HUES48 (cell line): ENCODE measurements at regions not wholly inside any gene's neighbourhood (a gene's known extent, or its start where the extent isn't known, plus 50 kb on each side); places are given as distances from the start of the nearest gene placed in this dataset.

Experiments
- H3K27ac ChIP-seq: one replicate; pipeline ENCODE4 v1.7.0; 2013; ENCODE audit warnings: low read depth, low read length, inconsistent platforms
- H3K27me3 ChIP-seq: 2 replicates; pipeline ENCODE4 v1.6.1; 2013; ENCODE audit warnings: mild to moderate bottlenecking, low read length; ENCODE audit not compliant: control insufficient read depth, insufficient read depth
- H3K36me3 ChIP-seq: 2 replicates; pipeline ENCODE4 v1.6.1; 2013; ENCODE audit warnings: low read length; ENCODE audit not compliant: control insufficient read depth, insufficient read depth
- H3K4me1 ChIP-seq: 2 replicates; pipeline ENCODE4 v1.6.1; 2013; ENCODE audit warnings: mild to moderate bottlenecking, low read length; ENCODE audit not compliant: control insufficient read depth, insufficient read depth
- H3K4me3 ChIP-seq: 2 replicates; pipeline ENCODE4 v1.5.1; 2013; ENCODE audit warnings: mild to moderate bottlenecking, low read depth, low read length
- H3K9ac ChIP-seq: 2 replicates; pipeline ENCODE4 v1.6.1; 2013; ENCODE audit warnings: mild to moderate bottlenecking, low read depth, low read length, moderate library complexity
- H3K9me3 ChIP-seq: 2 replicates; pipeline ENCODE4 v1.6.1; 2013; ENCODE audit warnings: low read length; ENCODE audit not compliant: control insufficient read depth, insufficient read depth

DNA sequence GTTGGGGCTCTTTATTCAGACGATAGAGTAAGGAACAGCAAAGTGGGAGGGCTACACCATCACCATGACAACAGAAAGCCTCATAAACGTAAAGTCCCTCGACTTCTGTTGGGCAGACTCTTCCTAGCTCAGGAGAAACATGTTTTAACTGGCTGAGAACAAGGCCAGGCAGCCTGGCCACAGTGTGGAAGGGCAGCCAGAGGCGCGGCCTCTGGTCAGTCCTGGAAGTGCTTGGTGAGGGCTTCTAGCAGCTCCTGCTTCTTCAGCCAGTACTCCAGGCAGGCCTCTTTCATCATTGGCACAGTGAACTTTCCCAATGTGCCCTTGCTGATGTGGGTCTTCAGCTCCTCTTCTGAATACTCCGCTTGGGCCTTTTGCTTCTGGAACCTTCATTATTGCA, 690.9 kb downstream of the PCDH19 start:
- Histone ChIP-seq H3K27me3 (no peaks in the 10 kb centered on the region), H3K27ac (no peak overlapping the region)

DNA sequence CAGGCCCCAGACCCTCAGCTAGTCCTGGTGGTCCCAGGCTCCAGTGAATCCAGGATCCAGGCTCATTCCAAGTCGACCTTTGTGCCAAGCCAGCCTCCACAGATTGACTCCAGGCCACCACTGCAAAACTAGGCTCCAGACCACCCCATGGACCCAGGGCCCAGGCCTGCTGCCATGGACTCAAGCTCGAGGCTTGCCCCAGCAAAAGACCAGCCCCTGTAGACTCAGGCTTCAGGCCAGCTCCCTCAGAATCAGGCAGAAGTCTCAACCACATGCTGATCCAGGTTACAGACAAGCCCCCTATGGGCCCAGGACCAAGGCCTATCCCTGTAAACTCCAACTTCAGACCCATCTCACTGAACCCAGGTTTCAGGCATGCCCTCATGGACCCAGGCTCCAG, 692.4 kb downstream of the PCDH19 start:
- Histone ChIP-seq H3K27me3 (peaks cover 2% of the 10 kb centered on the region; the same call in 1 of the 2 replicates), H3K27ac (no peak overlapping the region), H3K9me3 (0 out of 2 replicates have a peak, but pooled peaks cover 7% of the 10 kb centered on the region), H3K9ac (no peak overlapping the region), H3K4me3 (no peak overlapping the region), H3K4me1 (peaks cover 14% of the 10 kb centered on the region; the same call in 1 of the 2 replicates), H3K36me3 (no peaks in the 10 kb centered on the region)

More for the DNA sequence above, 690.9 kb downstream of the PCDH19 start:
- Histone ChIP-seq H3K36me3 (no peaks in the 10 kb centered on the region), H3K9me3 (0 out of 2 replicates have a peak, but pooled peaks cover 6% of the 10 kb centered on the region), H3K9ac (no peak overlapping the region), H3K4me3 (no peak overlapping the region), H3K4me1 (peaks cover 14% of the 10 kb centered on the region; the same call in 1 of the 2 replicates)

DNA sequence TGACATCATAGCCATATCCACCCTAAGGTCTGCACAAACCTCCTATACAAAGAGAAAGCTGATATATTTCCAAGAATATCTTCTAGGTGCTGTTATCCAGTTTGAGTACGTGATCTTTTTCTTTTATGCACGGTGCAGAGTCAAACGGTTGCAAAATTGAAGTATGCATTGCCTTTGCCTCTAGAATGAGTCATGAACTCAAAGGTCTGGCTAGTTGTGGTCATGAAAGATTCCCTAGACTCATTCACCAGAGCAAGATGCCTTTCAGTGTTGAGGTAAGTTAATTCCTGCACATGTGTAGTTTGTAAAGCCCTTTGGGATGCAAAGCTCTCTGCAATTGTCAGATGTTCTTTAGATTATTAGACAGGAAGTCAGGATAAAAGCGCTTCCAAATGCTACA, 704.4 kb downstream of the PCDH19 start:
- no peaks in the 10 kb centered on the region; the same call in 1 of the 2 replicates for H3K27me3 ChIP-seq
- H3K4me1 ChIP-seq: peaks cover 5% of the 10 kb centered on the region; the same call in 1 of the 2 replicates
- H3K36me3 ChIP-seq: no peaks in the 10 kb centered on the region
- H3K9me3 ChIP-seq: no peaks in the 10 kb centered on the region
- no peak overlapping the region for H3K9ac ChIP-seq
- no peak overlapping the region for H3K4me3 ChIP-seq
- no peak overlapping the region for H3K27ac ChIP-seq

DNA sequence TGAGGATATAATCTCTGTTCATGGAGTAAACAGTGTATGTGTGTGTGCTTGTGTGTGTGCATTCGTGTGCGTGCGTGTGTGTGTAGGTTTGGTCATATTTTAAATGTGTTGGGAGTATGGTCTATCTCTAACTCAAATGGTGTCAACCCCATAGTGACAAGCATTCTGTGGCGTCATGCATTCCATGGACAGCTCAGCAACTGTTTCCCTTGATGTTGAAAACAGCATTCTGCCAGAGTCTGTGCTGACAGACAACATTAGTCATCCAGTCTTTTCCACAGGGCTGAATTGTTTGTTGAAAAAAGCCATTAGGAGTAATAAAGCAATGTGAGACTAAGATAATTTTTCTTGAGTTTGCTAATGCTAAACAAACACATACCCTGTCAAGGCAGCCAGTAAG, 706.6 kb downstream of the PCDH19 start:
- H3K36me3 ChIP-seq: no peaks in the 10 kb centered on the region

DNA sequence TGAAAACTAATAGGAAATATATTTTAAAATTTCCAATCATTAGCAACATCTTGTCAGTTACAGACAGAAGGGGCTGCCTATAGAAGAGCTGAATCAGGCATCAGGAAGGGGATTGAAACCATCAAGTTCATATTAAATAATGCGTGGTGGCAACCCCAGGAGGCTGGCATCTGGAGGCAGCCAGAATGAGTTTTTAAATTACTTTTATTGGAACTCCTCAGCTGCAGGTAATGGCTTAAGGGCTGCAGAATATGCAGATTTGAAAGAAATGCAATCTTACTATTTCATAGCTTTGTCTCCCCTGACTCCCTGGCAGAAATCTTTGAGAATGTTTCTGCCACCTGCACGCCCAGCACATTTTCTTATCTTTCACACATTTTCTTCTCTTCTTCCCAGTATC, 711.6 kb downstream of the PCDH19 start:
- H3K27ac ChIP-seq: no peak overlapping the region
- no peaks in the 10 kb centered on the region for H3K9me3 ChIP-seq
- H3K4me1 ChIP-seq: peaks cover 3% of the 10 kb centered on the region; the same call in 1 of the 2 replicates
- H3K4me3 ChIP-seq: no peak overlapping the region
- no peak overlapping the region for H3K9ac ChIP-seq
- no peaks in the 10 kb centered on the region; the same call in 1 of the 2 replicates for H3K27me3 ChIP-seq
- H3K36me3 ChIP-seq: no peaks in the 10 kb centered on the region

More for the DNA sequence above, 706.6 kb downstream of the PCDH19 start:
- H3K9me3 ChIP-seq: no peaks in the 10 kb centered on the region
- H3K4me1 ChIP-seq: peaks cover 6% of the 10 kb centered on the region; the same call in 1 of the 2 replicates
- no peaks in the 10 kb centered on the region; the same call in 1 of the 2 replicates for H3K27me3 ChIP-seq
- H3K27ac ChIP-seq: no peak overlapping the region
- H3K4me3 ChIP-seq: no peak overlapping the region
- H3K9ac ChIP-seq: no peak overlapping the region

DNA sequence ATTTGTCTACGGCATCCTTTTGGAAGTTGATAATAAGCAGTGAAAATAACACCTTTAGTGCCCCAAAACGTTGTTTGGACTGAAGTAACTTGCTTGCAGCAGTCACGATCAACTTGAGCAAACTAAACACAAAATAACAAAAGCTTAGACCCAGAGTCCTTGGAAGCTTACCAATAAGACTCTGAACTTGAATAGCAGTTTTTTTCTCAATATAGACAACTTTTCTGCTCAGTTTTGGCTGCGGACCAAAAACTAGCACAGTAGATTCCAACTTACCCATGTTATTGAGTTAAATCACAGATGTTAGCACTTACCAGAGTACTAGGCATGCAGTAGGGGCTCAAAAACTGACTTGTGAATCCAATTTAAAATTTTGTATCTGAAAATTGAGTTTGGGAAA, 746.9 kb downstream of the PCDH19 start:
- no peaks in the 10 kb centered on the region for H3K36me3 ChIP-seq
- H3K9me3 ChIP-seq: no peaks in the 10 kb centered on the region
- no peak overlapping the region for H3K27ac ChIP-seq
- 0 out of 2 replicates have a peak, but pooled peaks cover 2% of the 10 kb centered on the region for H3K27me3 ChIP-seq
- H3K9ac ChIP-seq: no peak overlapping the region
- H3K4me1 ChIP-seq: 0 out of 2 replicates have a peak, but pooled peaks cover 3% of the 10 kb centered on the region
- H3K4me3 ChIP-seq: no peak overlapping the region

DNA sequence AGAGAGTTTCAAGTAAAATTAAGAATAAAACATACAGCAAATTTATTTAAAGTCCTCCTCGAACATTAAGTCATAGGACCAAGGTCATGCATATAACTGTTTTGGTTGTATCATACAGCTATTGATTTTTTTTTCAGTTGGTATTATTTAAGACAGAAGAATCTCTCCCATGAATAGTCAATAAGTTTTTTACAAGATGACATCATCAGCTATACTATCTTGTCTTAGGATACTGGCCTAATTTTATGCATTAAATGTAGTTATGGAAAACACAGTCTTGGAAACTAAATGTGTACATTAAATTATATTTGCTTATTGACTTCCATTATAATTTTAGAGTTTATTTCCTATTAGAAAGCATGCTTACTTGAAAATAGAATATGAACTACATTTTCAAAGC, 755.9 kb downstream of the PCDH19 start:
- H3K27me3 ChIP-seq: no peaks in the 10 kb centered on the region; the same call in 1 of the 2 replicates
- H3K27ac ChIP-seq: no peak overlapping the region
- H3K9ac ChIP-seq: no peak overlapping the region
- no peaks in the 10 kb centered on the region for H3K4me1 ChIP-seq
- no peaks in the 10 kb centered on the region for H3K36me3 ChIP-seq
- no peak overlapping the region for H3K4me3 ChIP-seq
- no peaks in the 10 kb centered on the region for H3K9me3 ChIP-seq

DNA sequence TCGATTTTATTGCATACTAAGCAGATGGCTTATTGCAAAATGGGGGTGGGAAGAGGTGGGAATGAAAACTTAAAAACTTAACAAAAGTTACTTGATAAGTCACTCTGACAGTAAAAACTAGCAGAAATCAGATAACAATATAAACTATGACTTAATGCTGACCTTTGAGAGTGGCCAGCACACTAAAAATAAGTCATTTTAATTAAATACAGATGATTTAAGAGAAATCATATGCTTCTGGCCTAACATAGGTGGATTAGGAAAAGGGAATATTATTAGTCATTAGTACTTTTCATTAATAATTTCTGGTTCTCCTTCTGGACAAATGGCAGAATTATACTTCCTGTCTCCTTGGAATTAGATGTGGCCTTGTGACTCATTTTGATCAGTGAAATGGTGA, 756.7 kb downstream of the PCDH19 start:
- Histone ChIP-seq H3K27me3 (no peaks in the 10 kb centered on the region; the same call in 1 of the 2 replicates), H3K4me3 (no peak overlapping the region), H3K9ac (no peak overlapping the region)

DNA sequence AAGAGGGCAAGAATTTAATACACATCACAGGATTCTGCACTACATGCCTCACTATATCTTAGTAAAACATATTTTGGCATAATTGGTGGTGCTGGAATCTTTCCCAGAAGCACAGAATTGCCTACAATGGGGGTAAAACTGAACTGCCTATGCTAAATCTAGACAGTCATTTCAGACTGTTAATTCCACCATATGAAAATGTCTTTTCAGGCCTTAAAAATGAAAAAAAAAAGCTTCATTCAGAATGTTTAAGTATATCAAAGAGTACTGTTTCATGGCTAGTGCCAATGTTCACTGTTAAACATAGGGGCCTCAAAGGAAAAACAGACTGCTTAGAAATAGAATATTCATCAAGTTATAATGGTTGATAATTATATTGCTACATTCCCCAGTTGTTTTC, 797.0 kb downstream of the PCDH19 start:
- Histone ChIP-seq H3K4me3 (no peak overlapping the region), H3K9me3 (no peaks in the 10 kb centered on the region), H3K4me1 (peaks cover 28% of the 10 kb centered on the region), H3K36me3 (no peaks in the 10 kb centered on the region), H3K9ac (no peak overlapping the region), H3K27me3 (no peaks in the 10 kb centered on the region), H3K27ac (no peak overlapping the region)

More for the DNA sequence above, 756.7 kb downstream of the PCDH19 start:
- H3K9me3 ChIP-seq: no peaks in the 10 kb centered on the region
- H3K4me1 ChIP-seq: no peaks in the 10 kb centered on the region
- H3K36me3 ChIP-seq: no peaks in the 10 kb centered on the region
- no peak overlapping the region for H3K27ac ChIP-seq

DNA sequence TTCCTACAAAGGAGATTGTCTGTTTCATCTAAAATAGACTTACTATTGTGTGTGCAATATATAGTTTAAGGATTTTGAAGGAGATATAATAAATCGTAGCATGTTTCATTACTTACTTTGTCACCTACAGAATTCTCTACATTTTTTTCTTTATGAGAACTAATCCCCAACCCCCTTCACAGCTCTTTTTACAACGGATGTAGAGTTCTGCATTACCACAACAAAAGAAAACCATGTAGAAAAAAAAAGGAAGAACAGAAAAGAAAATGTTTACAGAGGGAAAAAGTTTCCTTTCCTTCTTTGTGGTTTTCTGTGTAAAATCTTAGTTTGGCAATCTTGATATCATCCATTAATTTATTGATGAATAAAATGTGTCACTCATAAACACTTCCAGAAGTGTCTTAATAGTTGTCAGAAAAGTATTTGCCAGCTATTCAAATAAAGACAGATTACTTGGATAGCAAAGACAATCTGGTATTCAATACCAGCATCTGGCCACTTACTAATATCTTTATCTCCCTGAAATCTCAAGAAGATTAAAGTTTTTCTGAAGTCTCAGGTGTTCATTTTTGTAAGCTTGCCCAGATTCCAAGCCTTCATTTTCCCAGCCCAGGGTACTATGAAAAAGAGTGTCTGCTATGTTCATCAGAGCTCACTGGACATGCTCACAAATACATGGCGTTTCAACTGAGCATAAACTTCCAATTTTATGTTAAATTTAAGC, 806.8 kb downstream of the PCDH19 start:
- Histone ChIP-seq H3K27me3 (no peaks in the 10 kb centered on the region), H3K9me3 (no peaks in the 10 kb centered on the region), H3K27ac (peak overlapping the region; percentile 70), H3K4me1 (peaks cover 36% of the 10 kb centered on the region), H3K4me3 (peak overlapping the region; percentile 40), H3K9ac (peak overlapping the region; percentile 35; the same call in 1 of the 2 replicates), H3K36me3 (no peaks in the 10 kb centered on the region)

DNA sequence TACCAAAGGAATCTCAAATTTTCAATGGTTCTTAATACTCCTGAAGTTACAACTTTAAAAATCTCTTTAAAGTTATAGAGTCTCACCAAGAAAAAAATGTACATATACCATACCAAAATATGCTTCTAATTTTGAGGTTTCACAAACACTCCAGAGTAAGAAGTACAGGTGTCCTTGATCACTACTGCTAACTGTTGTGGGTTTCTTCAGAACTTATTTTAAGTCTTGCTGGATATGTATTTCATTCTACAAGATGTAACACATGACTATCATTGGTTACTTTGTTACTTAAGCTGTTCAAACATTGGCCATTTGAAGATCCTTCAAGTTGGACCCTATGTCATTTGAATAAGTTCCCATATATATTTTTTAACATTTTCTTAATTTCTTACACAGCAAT, 808.0 kb downstream of the PCDH19 start:
- no peak overlapping the region for H3K9ac ChIP-seq
- peaks cover 27% of the 10 kb centered on the region for H3K4me1 ChIP-seq
- H3K4me3 ChIP-seq: no peak overlapping the region

More for the DNA sequence above, 808.0 kb downstream of the PCDH19 start:
- Histone ChIP-seq H3K27ac (no peak overlapping the region), H3K36me3 (no peaks in the 10 kb centered on the region), H3K9me3 (no peaks in the 10 kb centered on the region), H3K27me3 (no peaks in the 10 kb centered on the region)
